GM12892 (cell line): ENCODE measurements at regions not wholly inside any gene's neighbourhood (a gene's known extent, or its start where the extent isn't known, plus 50 kb on each side); places are given as distances from the start of the nearest gene placed in this dataset.

Experiments used
- DNase-seq: peaks from one replicate; pipeline ENCODE4 v3.0.0; 2011; ENCODE audit not compliant: insufficient read length
- FAIRE-seq: peaks from 2 replicates; lab custom pipeline; 2011; peaks lifted over from hg19 to GRCh38; lab: Jason Lieb, UNC
- POLR2A ChIP-seq: IDR thresholded peaks from 2 replicates; pipeline ENCODE4 v1.6.1; 2011; ENCODE audit warnings: low read depth, low read length, control low read depth
- POLR2AphosphoS5 ChIP-seq: IDR thresholded peaks from 2 replicates; pipeline ENCODE4 v1.6.1; 2011; ENCODE audit warnings: low read depth, low read length, control low read depth
- TAF1 ChIP-seq: IDR thresholded peaks from 2 replicates; pipeline ENCODE4 v1.6.1; 2011; ENCODE audit warnings: low read depth, mild to moderate bottlenecking, control low read depth, low read length, borderline replicate concordance

- FAIRE-seq (no peak), DNase-seq (no peak)
- TF ChIP-seq POLR2A (no peak), TAF1 (no peak), POLR2AphosphoS5 (no peak)
Measured at GRCh38 chr15:89406940-89407607, 72.5 kb upstream of the POLG start.

- FAIRE-seq, result no peak
- DNase-seq, result no peak
- no peak for TF ChIP-seq POLR2AphosphoS5
Measured at GRCh38 chr15:89406218-89406939, 71.8 kb upstream of the POLG start.

- no peak for FAIRE-seq
- no peak for TF ChIP-seq TAF1
- no peak for DNase-seq
Measured at GRCh38 chr15:89405494-89405893, 70.9 kb upstream of the POLG start.

- DNase-seq (no peak), FAIRE-seq (no peak)
- no peak for TF ChIP-seq POLR2A
- TF ChIP-seq TAF1, result no peak
- no peak for TF ChIP-seq POLR2AphosphoS5
Measured at GRCh38 chr15:89404023-89404422, 69.4 kb upstream of the POLG start.

- FAIRE-seq (no peak), DNase-seq (no peak)
- TF ChIP-seq TAF1 (no peak), POLR2AphosphoS5 (no peak), POLR2A (no peak)
Measured at GRCh38 chr15:89402518-89402805, 67.8 kb upstream of the POLG start.

- TF ChIP-seq POLR2A (no peak), TAF1 (no peak), POLR2AphosphoS5 (no peak)
- FAIRE-seq (peak; percentile 57), DNase-seq (no peak)
Measured at GRCh38 chr15:89401631-89402517, 67.2 kb upstream of the POLG start.

- TF ChIP-seq POLR2A (no peak), POLR2AphosphoS5 (no peak), TAF1 (no peak)
- FAIRE-seq (peak; percentile 69), DNase-seq (no peak)
Measured at GRCh38 chr15:89400782-89401545, 66.3 kb upstream of the POLG start.

GRCh38 chr15:89400116-89400781 is 65.6 kb upstream of the POLG start:
- DNase-seq (no peak), FAIRE-seq (no peak)
- no peak for TF ChIP-seq POLR2A
- no peak for TF ChIP-seq TAF1
- TF ChIP-seq POLR2AphosphoS5, result no peak

- TF ChIP-seq POLR2A, result no peak
- TF ChIP-seq TAF1, result no peak
- no peak for TF ChIP-seq POLR2AphosphoS5
- peak; percentile 80 for FAIRE-seq
Measured at GRCh38 chr15:89399238-89400115, 64.9 kb upstream of the POLG start.

GRCh38 chr15:89398896-89399237 is 64.2 kb upstream of the POLG start:
- FAIRE-seq (no peak), DNase-seq (no peak)
- TF ChIP-seq POLR2AphosphoS5 (no peak), POLR2A (no peak), TAF1 (no peak)

More at GRCh38 chr15:89399238-89400115, 64.9 kb upstream of the POLG start:
- peak; percentile 75 for DNase-seq

- no peak for TF ChIP-seq TAF1
- TF ChIP-seq POLR2AphosphoS5, result no peak
- TF ChIP-seq POLR2A, result no peak
- FAIRE-seq, result no peak
- no peak for DNase-seq
Measured at GRCh38 chr15:89397653-89398023, 63.0 kb upstream of the POLG start.
